D721Med (cell line): ENCODE measurements at regions not wholly inside any gene's neighbourhood (a gene's known extent, or its start where the extent isn't known, plus 50 kb on each side); places are given as distances from the start of the nearest gene placed in this dataset.

Source experiments
- DNase-seq: peaks from one replicate; pipeline ENCODE4 v3.0.0; 2011; ENCODE audit warnings: low spot score; ENCODE audit not compliant: insufficient read length
- FAIRE-seq: peaks from 2 replicates; lab custom pipeline; 2011; peaks lifted over from hg19 to GRCh38; lab: Jason Lieb, UNC
- TF ChIP-seq, protein P1 (sequence below): IDR thresholded peaks from 2 replicates; pipeline ENCODE4 v1.5.1; 2012; ENCODE audit warnings: mild to moderate bottlenecking, control low read depth; ENCODE audit not compliant: insufficient read depth; ENCODE audit errors: missing control alignments

GRCh38 chr9:16074963-16075362, 522.1 kb downstream of the CCDC171 start:
- FAIRE-seq (no peak), DNase-seq (no peak)
- TF ChIP-seq, protein P1, sequence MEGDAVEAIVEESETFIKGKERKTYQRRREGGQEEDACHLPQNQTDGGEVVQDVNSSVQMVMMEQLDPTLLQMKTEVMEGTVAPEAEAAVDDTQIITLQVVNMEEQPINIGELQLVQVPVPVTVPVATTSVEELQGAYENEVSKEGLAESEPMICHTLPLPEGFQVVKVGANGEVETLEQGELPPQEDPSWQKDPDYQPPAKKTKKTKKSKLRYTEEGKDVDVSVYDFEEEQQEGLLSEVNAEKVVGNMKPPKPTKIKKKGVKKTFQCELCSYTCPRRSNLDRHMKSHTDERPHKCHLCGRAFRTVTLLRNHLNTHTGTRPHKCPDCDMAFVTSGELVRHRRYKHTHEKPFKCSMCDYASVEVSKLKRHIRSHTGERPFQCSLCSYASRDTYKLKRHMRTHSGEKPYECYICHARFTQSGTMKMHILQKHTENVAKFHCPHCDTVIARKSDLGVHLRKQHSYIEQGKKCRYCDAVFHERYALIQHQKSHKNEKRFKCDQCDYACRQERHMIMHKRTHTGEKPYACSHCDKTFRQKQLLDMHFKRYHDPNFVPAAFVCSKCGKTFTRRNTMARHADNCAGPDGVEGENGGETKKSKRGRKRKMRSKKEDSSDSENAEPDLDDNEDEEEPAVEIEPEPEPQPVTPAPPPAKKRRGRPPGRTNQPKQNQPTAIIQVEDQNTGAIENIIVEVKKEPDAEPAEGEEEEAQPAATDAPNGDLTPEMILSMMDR: no peak

- TF ChIP-seq, protein P1: no peak
- DNase-seq: no peak
- no peak for FAIRE-seq
Observed at GRCh38 chr9:16075696-16076095, 522.9 kb downstream of the CCDC171 start.

DNA sequence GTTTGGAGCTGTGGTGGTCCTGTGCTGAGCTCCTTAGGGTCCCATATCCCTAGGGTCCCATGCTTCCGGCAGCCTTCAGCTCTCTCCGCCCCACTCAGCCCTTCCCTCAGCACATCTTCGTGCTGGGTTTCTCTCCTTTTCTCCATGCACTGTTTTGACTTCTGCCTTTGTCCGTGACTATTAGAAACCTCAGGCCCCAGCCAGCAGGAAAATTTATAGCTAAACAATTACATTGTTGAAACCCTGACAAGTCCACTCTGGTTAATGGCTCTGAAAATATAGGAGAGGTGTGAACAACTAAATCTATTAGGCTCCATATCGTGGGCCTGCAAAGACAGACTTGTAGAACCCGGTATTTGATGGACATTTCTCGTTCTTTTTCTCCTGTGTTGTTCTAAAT, 523.7 kb downstream of the CCDC171 start:
- FAIRE-seq: no peak

DNA sequence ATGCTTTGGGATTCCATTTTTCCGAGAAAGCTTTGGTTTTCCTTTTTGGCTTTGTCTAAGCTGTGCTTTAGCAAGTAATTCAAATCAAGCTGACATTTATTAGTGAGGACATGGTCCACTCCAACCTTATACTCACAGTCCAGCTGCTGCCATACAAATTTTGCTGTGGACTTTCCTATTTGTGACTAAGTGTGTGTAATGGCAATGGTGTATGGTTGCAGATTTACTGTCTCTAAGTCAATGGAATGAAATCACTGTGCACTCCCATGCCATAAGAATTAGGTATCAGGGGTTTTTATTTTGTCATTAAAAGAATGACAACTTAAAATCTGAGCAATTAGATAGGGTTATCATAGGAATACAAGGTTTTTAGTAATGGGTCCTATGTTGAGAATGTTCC, 530.0 kb downstream of the CCDC171 start:
- DNase-seq: no peak
- FAIRE-seq: no peak
- TF ChIP-seq, protein P1: no peak

More for the DNA sequence above, 523.7 kb downstream of the CCDC171 start:
- DNase-seq: no peak
- TF ChIP-seq, protein P1: no peak

DNA sequence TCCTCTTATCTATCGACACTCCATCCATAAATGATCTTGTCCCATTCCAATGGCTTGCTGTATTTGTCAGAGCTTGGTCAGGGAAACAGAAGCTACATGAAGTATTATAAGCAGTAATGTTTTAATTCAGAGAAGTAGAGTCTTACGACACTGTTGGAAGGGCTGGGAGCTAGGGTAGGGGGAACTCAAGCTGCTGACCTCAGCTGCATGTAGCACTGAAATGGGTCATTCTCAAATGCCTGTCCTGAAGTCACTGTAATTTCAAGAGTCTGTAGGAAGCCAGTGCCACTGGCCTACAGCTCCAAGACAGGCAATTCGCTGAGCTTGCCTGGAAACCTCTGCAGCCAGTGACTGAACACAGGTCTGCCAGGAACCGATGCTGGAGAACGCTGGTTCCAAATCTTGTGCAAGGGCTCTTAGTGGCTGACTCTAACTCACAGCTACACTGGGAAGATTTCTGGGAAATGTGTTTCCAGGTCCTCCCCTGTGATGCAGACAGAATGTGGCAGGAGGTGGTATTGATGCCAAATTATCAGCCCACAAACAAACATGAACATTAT, 532.4 kb downstream of the CCDC171 start:
- DNase-seq (no peak), FAIRE-seq (no peak)
- TF ChIP-seq, protein P1: no peak

DNA sequence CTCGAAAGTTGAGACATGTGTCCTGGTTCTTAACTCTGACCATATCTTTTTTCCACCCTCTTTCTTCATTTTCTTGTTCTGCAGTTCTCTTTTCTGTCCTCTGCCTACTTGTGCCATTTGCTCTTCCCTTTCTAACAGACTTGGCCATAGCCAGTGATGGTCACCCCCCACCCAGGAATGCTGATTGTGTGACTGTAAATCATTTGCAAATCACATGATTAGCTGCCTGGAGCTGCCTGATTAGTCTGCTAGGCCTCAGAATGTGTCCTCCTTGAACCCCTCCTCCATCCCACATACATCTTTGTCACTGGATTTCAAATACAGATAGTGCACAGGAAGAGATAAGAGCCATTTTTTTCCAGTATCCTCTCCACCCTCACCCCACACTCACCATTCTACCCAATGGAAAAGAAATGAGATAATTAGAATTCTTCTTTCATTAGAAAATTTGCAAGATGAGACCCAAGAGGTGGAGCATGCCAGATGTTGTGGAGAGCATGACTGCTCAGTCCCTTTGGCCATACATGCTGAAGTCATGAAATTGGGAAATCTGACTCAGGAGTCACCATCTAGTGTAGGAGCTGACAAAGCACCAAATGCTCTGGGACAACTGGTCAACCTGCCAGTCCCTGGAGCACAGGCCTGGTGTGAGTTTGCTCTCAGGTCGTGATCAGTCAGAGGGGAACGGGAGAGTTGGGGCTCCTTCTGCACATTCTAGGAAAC, 538.2 kb downstream of the CCDC171 start:
- FAIRE-seq: no peak
- DNase-seq: no peak
- TF ChIP-seq, protein P1: no peak
